ENCODE measurements at regions not wholly inside any gene's neighbourhood (a gene's known extent, or its start where the extent isn't known, plus 50 kb on each side); places are given as distances from the start of the nearest gene placed in this dataset.
A peak's percentile ranks its signal among the peaks of the same experiment; 100 is the strongest.

DNA sequence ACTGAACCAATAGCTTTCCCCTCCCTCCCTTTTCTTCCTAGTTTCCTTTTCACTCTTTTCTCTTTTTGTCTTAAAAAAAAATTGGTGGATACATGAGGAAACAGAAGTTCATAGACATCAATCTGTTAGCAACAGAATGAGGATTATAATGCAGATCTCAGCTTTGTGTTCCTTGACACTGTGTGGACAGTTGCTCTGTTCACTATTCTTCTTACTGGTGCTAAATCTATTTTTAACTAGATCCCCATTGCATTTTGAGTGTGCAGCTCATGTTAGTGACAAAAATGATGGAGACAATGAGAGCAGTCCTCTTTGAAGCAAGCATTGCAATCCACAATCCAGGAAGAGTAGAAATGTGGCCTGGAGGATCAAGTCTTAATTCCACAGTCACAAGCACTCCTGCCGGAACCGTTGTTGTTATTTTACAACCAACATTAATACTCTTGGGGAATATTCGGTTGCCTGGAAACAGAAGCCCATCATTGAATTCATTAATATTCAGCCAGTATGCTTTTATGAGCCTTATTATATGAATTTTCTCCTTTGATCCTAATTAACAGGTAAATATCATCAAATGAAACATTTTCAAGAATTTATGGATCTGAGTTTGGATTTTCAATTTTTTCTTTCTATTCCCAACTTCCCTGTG lies 1016.8 kb downstream of the NTRK3 start:
- no peak for DNase-seq (ENCODE audit: low read depth)
- H3K4me3 ChIP-seq (ENCODE audit: low read depth, low read length): no peak overlapping the region

DNA sequence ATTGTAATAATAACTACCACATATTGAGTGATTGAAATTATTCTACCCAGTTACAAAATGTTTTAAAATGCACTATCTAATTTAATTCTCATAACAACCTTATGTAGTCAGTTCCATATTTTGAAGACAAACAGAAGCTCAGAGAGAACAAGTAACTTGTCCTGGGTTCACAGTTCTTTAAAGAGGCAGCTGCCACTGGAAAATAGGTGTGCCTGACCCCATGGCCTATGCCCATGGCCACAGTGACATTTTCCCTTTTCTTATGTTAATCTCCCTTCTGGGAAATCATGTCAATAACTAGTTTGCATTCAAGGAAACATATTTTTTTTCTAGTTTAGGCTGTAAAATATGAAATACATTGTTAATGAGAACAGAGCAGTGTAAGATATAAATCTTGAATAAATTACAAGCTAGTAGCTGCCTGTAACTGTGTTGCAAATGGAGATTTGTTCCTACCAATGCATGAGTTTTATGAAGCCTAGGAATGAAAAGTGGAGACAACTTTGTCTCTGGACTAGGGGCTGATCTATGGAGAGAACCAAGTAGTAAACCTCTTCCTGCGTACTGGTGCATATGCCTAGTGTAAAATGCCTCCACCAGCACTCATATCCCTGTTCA lies 1018.0 kb downstream of the NTRK3 start:
- DNase-seq (ENCODE audit: low read depth): no peak
- no peak overlapping the region for H3K4me3 ChIP-seq (ENCODE audit: low read depth, low read length)

DNA sequence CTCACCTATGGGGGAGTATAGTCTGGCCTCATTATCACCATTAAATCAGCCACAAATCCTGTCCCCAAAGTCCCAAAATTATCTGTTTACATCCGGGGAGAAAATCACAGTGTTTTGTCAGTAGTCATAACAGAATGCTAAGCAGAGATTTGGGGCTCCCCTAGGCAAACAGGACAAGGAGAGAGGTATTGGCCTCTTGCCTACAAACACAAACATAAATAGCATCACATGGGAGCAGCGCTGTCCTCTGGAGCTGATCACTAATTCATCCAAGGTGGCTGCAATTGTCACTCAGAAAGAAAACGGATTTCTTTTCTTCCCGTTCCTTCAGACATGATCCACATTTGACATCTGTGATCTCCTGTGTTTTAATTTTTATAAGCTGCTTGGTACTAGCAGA lies 1028.1 kb downstream of the NTRK3 start:
- no peak for DNase-seq (ENCODE audit: low read depth)
- H3K4me3 ChIP-seq (ENCODE audit: low read depth, low read length): no peak overlapping the region

DNA sequence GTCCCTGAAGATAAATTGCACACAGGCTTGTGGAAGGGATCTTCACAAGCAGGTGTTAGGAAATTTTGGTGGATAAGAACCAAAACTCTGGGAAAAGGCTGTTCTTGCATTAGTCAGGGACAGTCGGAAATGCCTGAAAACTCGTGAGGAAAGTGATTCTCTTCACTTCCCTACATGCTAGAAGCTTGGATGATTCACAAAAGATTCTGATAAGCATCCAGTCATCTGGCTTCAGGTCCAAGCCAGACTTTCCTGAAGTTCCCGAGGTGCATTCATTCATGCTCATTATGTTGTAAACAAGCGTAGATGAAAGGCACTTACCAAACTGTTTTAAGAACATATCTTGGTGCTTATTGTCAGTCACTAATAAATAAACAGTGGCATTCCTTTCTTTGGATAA lies 1028.7 kb downstream of the NTRK3 start:
- no peak for DNase-seq (ENCODE audit: low read depth)
- H3K4me3 ChIP-seq (ENCODE audit: low read depth, low read length): no peak overlapping the region

DNA sequence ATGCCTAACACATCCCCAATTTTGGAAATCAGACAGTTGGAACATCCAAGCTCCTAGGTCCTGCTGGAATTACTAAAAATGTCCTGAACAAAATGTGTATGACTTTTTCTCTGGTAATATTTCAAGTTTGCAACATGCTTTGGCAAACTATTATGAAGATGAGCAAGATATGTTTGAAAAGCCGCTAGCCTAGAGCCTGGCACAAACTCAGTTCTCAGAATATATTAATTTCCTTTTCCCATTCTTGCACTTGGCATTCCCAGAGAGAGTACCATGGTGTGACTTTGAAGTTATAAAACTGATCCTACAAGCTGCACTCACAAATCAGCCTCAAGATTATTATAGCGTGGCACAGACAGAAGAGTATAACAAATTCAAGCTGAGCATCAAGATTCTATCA lies 1031.1 kb downstream of the NTRK3 start:
- no peak overlapping the region for H3K4me3 ChIP-seq (ENCODE audit: low read depth, low read length)
- no peak for DNase-seq (ENCODE audit: low read depth)

DNA sequence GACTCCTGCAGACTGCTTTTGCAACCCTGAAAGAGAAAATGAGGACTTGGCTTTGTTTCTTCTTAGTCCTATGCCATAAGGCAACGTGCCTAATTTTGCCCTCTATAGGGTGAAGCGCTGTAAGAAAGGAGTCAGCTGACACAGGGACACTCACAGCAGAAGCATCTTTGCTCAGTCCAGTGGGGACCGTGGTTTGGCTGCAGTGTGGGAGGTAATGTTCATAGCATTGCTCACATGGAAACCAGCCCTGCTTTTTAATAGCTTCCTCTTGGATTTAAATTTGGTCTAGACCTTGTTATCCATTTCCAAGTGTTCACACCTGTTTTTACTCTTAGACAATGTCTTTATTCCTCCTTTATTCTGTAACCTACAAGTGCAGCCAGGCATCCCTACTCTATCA lies 1032.1 kb downstream of the NTRK3 start:
- no peak overlapping the region for H3K4me3 ChIP-seq (ENCODE audit: low read depth, low read length)
- peak; percentile 23 for DNase-seq (ENCODE audit: low read depth)

DNA sequence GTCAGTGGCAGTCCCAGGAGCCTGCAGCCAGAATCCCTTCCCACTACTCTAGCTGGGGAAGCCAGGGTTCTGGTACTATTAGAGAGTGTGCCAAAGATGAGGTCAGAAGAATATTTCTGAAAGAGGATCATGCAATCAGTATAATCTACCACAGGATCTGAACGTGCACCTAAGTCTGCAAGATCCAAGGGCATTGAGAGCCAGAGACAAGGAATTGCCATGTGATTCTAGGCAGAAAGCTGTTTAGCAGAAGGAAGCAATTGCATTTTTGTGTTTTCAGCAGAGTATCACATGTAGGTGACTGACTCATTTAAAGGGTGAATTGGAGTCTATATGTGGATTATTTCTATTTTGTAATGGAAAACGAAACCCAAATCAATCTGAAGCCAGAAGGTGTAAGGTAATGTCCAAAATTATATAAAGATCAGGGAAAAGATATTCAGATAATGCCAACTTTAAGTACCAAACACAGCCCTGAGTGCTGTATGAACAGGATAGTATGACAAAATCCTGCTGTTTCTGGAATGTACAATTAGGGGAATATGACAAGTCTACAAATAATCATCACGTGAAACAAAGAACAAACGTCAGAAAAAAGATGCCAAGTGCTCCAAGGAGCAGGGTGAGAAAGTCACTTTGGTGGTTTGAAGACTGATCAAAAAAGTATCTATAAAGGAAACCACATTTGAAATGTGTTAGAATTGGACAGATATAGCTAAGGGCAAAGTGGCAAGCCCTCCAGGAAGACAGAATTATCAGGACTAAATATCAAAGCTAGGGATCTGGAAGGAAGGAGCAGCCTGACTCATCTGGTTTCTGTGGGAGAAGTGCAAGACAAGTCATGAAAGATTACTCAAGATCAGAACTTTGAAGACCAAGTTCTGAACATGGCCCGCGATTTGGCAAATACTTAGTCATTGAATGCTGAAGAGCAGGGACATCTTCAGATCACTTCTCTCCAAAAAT lies 1036.6 kb downstream of the NTRK3 start:
- DNase-seq (ENCODE audit: low read depth): no peak

DNA sequence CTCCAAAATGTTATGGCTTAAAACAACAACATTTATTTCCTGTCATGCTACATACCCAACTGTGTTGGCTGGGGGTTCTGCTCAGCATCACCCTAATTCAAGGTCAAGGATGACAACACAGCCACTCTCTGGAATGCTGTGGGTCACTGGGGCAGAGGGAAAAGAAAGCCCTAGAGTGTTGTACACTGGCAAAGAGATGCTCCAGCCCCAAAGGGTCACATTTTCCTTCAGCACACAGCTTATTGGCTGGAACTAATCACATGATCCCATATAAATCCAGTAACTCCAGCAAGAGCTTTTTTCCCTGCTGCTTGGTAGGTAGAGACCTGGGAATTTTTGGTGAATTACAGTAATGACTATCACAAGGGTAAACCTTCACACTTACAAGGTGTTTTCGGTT lies 1041.4 kb downstream of the NTRK3 start:
- no peak for DNase-seq (ENCODE audit: low read depth)
- no peak overlapping the region for H3K4me3 ChIP-seq (ENCODE audit: low read depth, low read length)

More for the DNA sequence above, 1036.6 kb downstream of the NTRK3 start:
- no peak overlapping the region for H3K4me3 ChIP-seq (ENCODE audit: low read depth, low read length)

DNA sequence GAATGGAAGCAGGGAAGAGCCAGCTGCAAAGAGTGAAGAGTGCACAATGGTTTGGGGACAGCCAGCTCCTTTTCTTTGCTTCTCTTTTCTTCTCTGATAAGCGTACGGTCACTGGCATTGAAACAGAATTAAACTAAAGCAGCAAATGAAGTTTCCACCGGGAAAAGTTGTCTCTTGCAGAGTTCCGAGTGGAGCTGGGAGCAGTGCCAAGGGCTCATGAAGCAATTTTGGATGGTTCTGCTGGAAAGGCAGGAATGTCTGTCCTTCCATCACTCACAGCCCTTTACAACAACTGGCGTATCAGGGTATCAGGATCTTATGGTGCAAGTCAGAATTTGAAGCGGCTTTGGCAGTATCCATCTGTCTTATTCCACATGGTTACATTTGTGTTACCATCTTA lies 1042.9 kb downstream of the NTRK3 start:
- no peak for DNase-seq (ENCODE audit: low read depth)
- no peak overlapping the region for H3K4me3 ChIP-seq (ENCODE audit: low read depth, low read length)

DNA sequence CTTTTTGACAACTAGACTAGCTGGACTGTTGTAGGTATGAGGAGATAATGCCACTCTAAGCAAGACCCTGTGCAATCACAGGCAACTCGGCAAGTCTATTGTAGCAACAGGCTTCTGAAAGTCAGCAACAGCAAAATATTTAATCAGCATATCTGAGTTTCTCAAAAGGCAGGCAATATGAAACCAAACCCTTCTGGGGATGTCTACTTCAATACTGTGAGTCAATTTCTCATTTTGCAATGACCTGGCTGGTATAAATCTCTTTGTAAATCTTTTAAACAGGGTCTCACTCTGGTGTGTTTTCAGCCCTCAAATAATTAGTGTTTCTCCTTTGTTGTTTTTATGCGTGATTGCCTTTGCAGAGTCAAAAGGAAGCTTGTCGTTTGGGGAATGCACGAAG lies 1044.5 kb downstream of the NTRK3 start:
- DNase-seq (ENCODE audit: low read depth): no peak
- H3K4me3 ChIP-seq (ENCODE audit: low read depth, low read length): no peak overlapping the region

DNA sequence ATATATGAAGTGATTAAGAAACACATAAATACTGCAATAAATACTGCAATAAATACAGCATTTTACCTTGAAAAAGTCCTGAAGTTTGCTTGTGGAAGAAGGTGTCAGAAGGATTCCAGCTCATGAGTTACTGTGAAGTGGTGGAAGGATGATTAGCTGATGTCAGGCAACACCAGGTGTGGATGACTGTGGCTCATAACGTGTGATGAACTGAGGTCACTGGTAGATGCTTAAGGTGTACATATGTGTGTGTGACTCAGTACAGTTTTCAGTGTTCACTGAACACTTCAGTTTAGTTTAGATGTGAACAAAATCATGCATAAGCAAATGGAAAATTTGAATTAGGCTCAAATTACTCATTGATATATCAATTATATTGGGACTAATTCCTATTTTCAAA lies 1045.0 kb downstream of the NTRK3 start:
- H3K4me3 ChIP-seq (ENCODE audit: low read depth, low read length): no peak overlapping the region

DNA sequence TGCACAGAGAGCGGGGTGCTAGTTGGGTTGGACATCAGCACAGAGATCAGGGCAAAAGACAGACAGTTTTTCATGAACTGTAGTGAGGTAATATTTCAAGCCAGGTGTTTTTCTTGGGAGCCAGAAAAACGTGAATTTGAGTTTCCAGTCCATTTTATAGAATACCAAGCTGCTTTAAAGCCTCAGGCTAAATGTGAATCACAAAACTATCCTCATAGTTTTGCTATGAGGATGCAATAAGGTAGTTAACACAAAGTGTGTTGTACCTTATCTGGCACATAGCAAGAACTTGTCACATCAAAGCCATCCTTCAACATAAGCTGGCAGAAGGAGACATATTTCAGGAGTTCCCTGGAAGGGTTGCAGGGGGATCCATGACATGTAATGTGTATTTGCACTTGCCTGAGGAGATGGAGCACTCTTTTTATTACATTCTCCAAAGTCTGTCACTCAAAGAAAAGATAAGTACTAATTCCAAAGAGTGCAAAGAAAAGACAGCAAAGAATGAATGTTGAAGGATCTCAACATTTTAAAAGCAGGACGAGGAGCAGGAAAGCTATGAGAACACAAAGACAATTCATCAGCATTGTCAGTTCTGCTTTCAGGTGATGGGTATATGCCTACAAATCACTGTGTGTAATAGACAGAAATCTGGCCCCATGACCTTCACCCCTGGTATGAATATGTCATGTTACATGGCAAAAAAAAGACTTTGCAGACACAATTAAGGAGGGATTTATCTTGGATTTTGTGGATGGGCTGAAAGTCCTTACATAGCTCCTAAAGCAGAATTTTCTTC lies 1046.4 kb downstream of the NTRK3 start:
- no peak overlapping the region for H3K4me3 ChIP-seq (ENCODE audit: low read depth, low read length)
- no peak for DNase-seq (ENCODE audit: low read depth)

More for the DNA sequence above, 1045.0 kb downstream of the NTRK3 start:
- DNase-seq (ENCODE audit: low read depth): no peak

DNA sequence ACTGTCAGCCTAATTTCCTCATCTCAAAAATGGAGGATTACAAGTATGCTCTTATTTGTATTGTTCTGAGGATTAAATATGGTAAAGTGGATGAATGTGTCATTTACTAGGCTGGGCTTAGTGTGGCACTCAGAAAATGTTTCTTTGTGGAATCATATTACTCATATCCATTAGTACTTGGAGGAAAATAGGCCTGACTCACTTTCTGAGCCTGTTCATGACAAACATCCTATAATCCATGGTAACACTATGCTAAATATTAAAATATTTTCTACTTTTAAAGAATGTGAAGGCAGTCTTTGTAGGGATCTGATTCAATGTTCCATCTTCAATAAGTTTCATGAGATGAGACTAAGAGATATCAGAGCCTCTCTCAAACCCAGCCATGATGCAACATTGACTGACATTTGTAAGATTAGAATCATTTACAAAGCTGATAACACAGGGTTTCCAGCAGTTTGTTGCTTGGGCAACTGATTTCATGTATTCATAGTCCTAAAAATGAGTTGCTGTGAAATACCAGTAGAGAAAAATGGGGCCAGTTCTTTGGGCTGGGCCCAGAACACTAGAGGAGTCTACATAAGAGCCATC lies 1048.5 kb downstream of the NTRK3 start:
- DNase-seq (ENCODE audit: low read depth): no peak

DNA sequence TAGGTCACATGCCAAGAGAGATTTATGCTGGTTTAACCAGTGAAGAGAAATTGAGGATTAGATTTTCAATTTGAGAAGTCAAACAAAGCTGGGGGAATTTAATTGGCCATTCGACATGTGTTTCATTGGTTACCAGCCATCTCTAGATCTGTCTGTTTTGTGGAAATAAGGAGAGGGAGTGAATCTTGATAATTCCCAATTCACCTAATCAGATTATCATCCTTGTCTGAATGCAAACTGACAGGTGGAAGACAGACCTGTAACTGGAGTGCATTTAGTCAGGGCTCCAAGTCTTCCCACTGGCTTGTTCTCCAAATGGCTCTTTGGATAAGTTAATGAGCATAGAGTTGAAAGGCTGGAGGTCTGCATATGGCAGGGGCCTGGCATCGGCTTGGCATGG lies 1049.3 kb downstream of the NTRK3 start:
- DNase-seq (ENCODE audit: low read depth): no peak
- H3K4me3 ChIP-seq (ENCODE audit: low read depth, low read length): no peak overlapping the region

More for the DNA sequence above, 1048.5 kb downstream of the NTRK3 start:
- H3K4me3 ChIP-seq (ENCODE audit: low read depth, low read length): no peak overlapping the region

DNA sequence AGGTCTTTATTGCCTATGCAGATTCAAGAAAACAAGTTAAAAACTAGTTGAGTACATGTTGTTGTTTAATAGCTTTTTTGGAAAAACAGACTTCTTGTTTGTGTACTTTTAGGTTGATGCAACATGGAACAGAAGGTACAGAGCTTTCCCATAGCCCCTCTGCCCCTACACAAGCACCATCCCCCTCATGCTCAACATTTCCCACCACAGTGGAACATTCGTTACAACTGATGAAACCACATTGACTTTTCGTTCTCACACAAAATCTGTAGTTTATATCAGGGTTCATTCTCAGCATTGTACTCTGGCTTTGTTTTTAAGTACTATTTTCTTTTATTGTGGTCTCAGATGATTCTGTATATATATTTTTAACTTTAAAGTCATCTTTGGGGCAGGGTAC lies 1054.6 kb downstream of the NTRK3 start:
- H3K4me3 ChIP-seq (ENCODE audit: low read depth, low read length): no peak overlapping the region
- no peak for DNase-seq (ENCODE audit: low read depth)

DNA sequence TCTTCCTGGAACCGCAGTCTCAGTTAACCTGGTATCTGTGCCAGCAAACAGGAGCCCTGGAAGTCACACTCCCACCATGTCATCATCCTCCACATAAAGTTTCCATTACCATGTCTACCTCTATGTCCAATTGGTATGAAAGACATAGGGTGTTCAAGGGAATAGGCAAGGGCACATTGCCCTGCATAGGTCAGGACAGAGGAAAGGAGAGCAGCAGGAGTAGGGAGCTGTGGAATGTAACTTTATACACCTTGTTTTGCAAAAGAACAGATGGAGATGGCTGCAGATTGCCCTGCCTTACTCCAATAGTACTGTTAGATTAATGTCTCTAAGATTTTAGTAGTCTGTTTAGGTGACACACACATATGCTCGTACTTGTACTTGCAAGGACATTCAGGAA lies 1056.4 kb downstream of the NTRK3 start:
- no peak overlapping the region for H3K4me3 ChIP-seq (ENCODE audit: low read depth, low read length)
- DNase-seq (ENCODE audit: low read depth): no peak

DNA sequence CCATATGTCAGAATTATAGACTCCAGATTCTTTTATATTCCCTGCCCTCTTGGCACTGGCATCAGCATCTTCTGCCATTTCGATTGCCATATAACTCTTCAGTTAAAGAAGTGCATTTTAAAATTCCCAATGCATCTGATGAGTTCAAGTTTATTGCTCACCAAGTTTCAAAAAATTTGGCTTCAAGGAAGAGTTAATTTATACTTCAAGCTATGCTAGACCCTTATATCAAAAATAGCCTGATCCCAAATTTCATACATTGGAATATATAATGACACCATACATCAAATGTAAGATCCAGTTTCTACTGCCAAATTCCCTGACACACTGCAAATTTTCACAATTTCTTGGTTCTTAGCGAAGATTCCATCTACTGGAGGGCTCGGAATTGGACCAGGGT lies 1058.6 kb downstream of the NTRK3 start:
- DNase-seq (ENCODE audit: low read depth): no peak

DNA sequence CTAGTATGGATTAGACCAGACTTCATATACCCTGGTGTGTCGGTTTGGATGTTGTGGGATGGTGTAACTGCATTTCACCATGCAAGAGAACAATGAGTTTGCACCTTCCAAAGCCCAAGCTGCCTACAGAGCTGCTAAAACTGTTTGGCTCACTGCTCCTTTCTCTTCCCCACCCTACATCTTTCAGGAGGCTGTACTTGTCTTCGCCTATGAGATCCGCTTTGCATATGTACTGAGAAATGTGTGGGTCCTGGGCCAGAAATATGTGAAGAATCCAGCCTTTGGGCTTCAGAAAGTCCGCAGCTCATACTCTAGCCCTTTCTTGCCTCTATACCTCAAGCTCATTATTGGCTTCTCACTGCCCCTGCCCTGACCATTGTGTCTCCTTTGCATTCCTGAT lies 1060.0 kb downstream of the NTRK3 start:
- H3K4me3 ChIP-seq (ENCODE audit: low read depth, low read length): no peak overlapping the region
- no peak for DNase-seq (ENCODE audit: low read depth)

More for the DNA sequence above, 1058.6 kb downstream of the NTRK3 start:
- H3K4me3 ChIP-seq (ENCODE audit: low read depth, low read length): no peak overlapping the region

DNA sequence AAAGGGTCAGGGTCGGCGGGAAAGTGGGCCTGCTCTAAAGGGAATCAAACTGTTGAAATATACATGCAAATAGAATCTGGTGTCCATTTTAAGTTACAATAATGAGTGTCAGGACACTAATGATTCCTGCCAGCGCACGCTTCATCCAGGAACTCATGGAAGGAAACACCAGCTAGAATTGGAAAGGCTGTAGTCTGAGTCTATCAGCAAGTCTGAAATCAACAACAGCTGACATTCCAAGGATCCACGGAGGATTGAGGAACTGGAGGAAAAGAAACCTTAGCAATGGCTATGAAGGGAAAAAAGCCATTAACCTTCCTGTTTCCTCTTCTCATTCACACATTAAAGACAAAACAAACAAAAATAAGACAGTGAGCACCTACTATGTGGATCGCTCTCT lies 1063.1 kb downstream of the NTRK3 start:
- no peak overlapping the region for H3K4me3 ChIP-seq (ENCODE audit: low read depth, low read length)
- DNase-seq (ENCODE audit: low read depth): no peak
